OCI-LY1 (cell line): ENCODE measurements at regions not wholly inside any gene's neighbourhood (a gene's known extent, or its start where the extent isn't known, plus 50 kb on each side); places are given as distances from the start of the nearest gene placed in this dataset.

ENCODE experiments used
- EZH2 ChIP-seq: fragments of 200-600 bp; sonication (generic), shearing (Covaris generic); IDR thresholded peaks from 2 replicates; pipeline ENCODE4 v1.8.0; 2017; ENCODE audit warnings: borderline replicate concordance, mixed run types, mild to moderate bottlenecking, antibody characterized with exemption, low read length, moderate library complexity, mixed read lengths
- TF ChIP-seq, protein P1 (sequence below): fragments of 200-600 bp; sonication (generic), shearing (Covaris generic); IDR thresholded peaks from 2 replicates; pipeline ENCODE4 v1.5.1; 2017; ENCODE audit warnings: mild to moderate bottlenecking, antibody characterized with exemption, low read length, moderate library complexity, mixed read lengths

DNA sequence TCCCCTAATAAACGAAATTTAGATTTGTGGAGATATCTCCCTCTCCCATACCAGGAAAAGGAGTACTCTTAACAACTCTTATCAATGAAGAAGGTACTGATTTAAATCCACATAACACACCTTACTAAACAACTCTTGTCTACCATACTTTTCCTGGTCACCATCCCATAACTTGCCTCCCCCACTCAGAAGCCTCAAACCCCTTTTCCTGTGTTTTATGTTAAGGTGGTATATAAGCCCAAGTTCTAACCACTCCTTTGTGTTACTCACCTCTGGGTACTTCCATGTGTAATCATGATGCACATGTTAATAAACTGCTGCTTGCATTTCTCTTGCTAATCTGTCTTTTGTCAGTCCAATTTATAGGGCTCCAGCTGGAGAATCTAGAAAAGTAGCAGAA, 330.7 kb downstream of the CD83 start:
- TF ChIP-seq, protein P1, sequence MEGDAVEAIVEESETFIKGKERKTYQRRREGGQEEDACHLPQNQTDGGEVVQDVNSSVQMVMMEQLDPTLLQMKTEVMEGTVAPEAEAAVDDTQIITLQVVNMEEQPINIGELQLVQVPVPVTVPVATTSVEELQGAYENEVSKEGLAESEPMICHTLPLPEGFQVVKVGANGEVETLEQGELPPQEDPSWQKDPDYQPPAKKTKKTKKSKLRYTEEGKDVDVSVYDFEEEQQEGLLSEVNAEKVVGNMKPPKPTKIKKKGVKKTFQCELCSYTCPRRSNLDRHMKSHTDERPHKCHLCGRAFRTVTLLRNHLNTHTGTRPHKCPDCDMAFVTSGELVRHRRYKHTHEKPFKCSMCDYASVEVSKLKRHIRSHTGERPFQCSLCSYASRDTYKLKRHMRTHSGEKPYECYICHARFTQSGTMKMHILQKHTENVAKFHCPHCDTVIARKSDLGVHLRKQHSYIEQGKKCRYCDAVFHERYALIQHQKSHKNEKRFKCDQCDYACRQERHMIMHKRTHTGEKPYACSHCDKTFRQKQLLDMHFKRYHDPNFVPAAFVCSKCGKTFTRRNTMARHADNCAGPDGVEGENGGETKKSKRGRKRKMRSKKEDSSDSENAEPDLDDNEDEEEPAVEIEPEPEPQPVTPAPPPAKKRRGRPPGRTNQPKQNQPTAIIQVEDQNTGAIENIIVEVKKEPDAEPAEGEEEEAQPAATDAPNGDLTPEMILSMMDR: no peak
- TF ChIP-seq EZH2: no peak
